NB4 (cell line): ENCODE measurements at regions not wholly inside any gene's neighbourhood (a gene's known extent, or its start where the extent isn't known, plus 50 kb on each side); places are given as distances from the start of the nearest gene placed in this dataset.

ENCODE experiments used
- MYC ChIP-seq: IDR thresholded peaks from 2 replicates; pipeline ENCODE4 v1.6.1; 2011; ENCODE audit warnings: low read depth, low read length
- POLR2A ChIP-seq: IDR thresholded peaks from 2 replicates; pipeline ENCODE4 v1.6.1; 2011; ENCODE audit warnings: mild to moderate bottlenecking; ENCODE audit not compliant: insufficient read length; ENCODE audit errors: extremely low read depth
- TF ChIP-seq, protein P1 (sequence below): IDR thresholded peaks from one replicate; pipeline ENCODE4 v1.5.1; 2012; ENCODE audit warnings: low read depth, low read length
- TF ChIP-seq, protein P2 (sequence below): IDR thresholded peaks from 2 replicates; pipeline ENCODE4 v1.6.1; 2011; ENCODE audit warnings: low read depth, low read length

DNA sequence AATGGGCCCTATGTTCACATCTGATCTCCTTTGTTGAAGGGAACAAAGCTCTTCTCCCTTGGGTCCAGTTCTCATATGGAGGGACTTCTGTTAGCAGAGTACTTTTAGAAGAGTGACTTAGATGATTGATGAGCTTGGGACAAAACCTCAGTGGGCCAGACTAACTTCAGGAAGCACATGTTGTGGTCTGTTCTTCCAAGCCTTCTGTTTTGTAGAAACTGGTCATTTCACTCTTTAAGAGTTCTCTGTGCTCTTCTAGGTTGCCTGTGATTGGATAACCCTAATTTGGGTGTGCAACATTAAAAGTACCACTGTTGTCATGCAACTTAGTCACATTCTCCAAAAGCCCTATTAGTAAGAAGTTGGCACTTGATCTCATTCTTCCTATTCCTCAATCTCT is 183.5 kb upstream of the ACO1 start:
- no peak for TF ChIP-seq POLR2A
- TF ChIP-seq, protein P1, sequence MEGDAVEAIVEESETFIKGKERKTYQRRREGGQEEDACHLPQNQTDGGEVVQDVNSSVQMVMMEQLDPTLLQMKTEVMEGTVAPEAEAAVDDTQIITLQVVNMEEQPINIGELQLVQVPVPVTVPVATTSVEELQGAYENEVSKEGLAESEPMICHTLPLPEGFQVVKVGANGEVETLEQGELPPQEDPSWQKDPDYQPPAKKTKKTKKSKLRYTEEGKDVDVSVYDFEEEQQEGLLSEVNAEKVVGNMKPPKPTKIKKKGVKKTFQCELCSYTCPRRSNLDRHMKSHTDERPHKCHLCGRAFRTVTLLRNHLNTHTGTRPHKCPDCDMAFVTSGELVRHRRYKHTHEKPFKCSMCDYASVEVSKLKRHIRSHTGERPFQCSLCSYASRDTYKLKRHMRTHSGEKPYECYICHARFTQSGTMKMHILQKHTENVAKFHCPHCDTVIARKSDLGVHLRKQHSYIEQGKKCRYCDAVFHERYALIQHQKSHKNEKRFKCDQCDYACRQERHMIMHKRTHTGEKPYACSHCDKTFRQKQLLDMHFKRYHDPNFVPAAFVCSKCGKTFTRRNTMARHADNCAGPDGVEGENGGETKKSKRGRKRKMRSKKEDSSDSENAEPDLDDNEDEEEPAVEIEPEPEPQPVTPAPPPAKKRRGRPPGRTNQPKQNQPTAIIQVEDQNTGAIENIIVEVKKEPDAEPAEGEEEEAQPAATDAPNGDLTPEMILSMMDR = no peak
- TF ChIP-seq MYC = no peak
- TF ChIP-seq, protein P2, sequence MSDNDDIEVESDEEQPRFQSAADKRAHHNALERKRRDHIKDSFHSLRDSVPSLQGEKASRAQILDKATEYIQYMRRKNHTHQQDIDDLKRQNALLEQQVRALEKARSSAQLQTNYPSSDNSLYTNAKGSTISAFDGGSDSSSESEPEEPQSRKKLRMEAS = no peak
